Breast epithelium (tissue), 4 donors: ENCODE measurements at regions not wholly inside any gene's neighbourhood (a gene's known extent, or its start where the extent isn't known, plus 50 kb on each side); places are given as distances from the start of the nearest gene placed in this dataset.

ENCODE experiments used
- DNase-seq, 2 donors: peaks; one replicate each; pipeline ENCODE4 v3.0.0-alpha.2; 2019; ENCODE audit warnings: low spot score in 2 of 2
- H3K27ac ChIP-seq, 2 donors: fragments of 200-600 bp; sonication (generic) in 1 of 2; one replicate each; pipeline ENCODE4 v1.5.1; 2016 to 2019; ENCODE audit warnings: mild to moderate bottlenecking in 1 of 2
- H3K27me3 ChIP-seq, 2 donors: fragments of 200-600 bp; sonication (generic) in 1 of 2; one replicate each; pipeline versions ENCODE4 v1.5.1 to v1.6.0; 2017 to 2019; ENCODE audit warnings: control low read depth in 1 of 2, mild to moderate bottlenecking in 1 of 2
- H3K36me3 ChIP-seq: fragments of 200-600 bp; one replicate; pipeline ENCODE4 v1.5.1; 2019
- H3K4me1 ChIP-seq, 2 donors: fragments of 200-600 bp; sonication (generic); one replicate each; pipeline ENCODE4 v1.5.1; 2016 to 2019; ENCODE audit warnings: control low read depth in 1 of 2
- H3K4me3 ChIP-seq, 3 donors: fragments of 200-600 bp; sonication (generic); 1 replicate in 2 of 3; 2 replicates in 1 of 3; pipeline ENCODE4 v1.5.1; 2016 to 2019; ENCODE audit warnings: mild to moderate bottlenecking in 3 of 3, moderate library complexity in 2 of 3
- H3K9me3 ChIP-seq, 2 donors: fragments of 200-600 bp; sonication (generic) in 1 of 2; one replicate each; pipeline ENCODE4 v1.5.1; 2016 to 2019; ENCODE audit warnings: control low read depth in 1 of 2
- POLR2A ChIP-seq: fragments of 450-650 bp; IDR thresholded peaks from one replicate; pipeline ENCODE4 v1.6.1; 2016; ENCODE audit warnings: antibody characterized with exemption, mild to moderate bottlenecking, moderate library complexity
- POLR2AphosphoS5 ChIP-seq, 3 donors: sonication (generic); formaldehyde crosslinking; IDR thresholded peaks; one replicate each; pipeline ENCODE4 v1.6.1; 2017; ENCODE audit warnings: antibody characterized with exemption in 3 of 3
- intact Hi-C: fragments of 100-400 bp; cut with DNase I; formaldehyde crosslinking; loops from one replicate; pipeline ENCODE4 v1.15.1; 2023; ENCODE audit warnings: low total_unique reads
- TF ChIP-seq, protein P1 (sequence below), 3 donors: fragments of 450-650 bp; IDR thresholded peaks; one replicate each; pipeline ENCODE4 v1.5.1; 2016 to 2017; ENCODE audit warnings: antibody characterized with exemption in 3 of 3, mild to moderate bottlenecking in 3 of 3, moderate library complexity in 3 of 3

DNA sequence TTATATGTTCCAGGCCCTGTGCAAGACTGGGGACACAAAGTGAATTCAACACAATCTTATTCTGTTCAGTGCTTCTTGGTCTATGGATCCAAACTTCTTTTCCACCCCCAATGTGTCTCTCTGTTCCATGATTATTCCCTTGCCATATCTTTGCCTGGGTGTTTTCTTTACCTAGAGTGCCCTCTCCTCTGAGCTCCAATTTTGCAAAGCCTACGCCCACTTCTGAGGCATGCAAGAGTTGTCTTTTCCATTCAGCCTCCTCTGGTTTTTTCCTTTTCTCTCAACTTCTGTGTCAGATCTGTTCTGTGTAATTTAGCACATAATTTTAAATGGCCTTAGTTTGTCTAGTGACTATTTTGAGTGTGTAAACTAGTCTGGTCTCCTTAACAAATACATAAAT is 72.8 kb upstream of the PLCL2 start:
- Histone ChIP-seq H3K27ac (no peak overlapping the region), H3K9me3 (no peaks in the 10 kb centered on the region), H3K27me3 (no peaks in the 10 kb centered on the region), H3K4me3 (no peak overlapping the region), H3K4me1 (no peaks in the 10 kb centered on the region), H3K36me3 (no peaks in the 10 kb centered on the region)
- DNase-seq: no peak
- intact Hi-C loops: no loop called here
- no peak for TF ChIP-seq POLR2AphosphoS5 (IDR thresholded peaks at IDR 0.05)
- TF ChIP-seq, protein P1, sequence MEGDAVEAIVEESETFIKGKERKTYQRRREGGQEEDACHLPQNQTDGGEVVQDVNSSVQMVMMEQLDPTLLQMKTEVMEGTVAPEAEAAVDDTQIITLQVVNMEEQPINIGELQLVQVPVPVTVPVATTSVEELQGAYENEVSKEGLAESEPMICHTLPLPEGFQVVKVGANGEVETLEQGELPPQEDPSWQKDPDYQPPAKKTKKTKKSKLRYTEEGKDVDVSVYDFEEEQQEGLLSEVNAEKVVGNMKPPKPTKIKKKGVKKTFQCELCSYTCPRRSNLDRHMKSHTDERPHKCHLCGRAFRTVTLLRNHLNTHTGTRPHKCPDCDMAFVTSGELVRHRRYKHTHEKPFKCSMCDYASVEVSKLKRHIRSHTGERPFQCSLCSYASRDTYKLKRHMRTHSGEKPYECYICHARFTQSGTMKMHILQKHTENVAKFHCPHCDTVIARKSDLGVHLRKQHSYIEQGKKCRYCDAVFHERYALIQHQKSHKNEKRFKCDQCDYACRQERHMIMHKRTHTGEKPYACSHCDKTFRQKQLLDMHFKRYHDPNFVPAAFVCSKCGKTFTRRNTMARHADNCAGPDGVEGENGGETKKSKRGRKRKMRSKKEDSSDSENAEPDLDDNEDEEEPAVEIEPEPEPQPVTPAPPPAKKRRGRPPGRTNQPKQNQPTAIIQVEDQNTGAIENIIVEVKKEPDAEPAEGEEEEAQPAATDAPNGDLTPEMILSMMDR (IDR thresholded peaks at IDR 0.05): no peak
- TF ChIP-seq POLR2A: no peak

DNA sequence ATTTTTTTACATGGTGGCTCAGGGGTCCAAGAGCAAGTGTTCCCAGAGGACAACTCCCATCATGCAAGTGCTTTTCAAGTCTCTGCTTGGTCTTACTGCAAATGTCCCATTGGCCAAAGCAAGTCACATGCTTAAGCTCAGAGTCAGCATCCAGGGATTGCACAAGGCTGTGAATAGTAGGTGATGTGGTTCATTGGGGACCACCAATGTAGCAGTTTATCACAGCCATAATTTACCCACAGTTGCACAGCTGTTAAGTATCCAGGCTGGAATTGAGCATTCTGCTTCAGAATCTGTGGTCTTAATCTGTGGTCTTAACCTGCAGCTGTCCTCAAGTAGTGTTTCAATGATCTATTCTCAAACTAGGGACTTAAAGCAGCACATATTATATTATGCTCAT is 71.4 kb upstream of the PLCL2 start:
- H3K27me3 ChIP-seq: no peaks in the 10 kb centered on the region
- H3K4me3 ChIP-seq: no peak overlapping the region
- no peaks in the 10 kb centered on the region for H3K36me3 ChIP-seq
- no peak overlapping the region for H3K27ac ChIP-seq
- TF ChIP-seq, protein P1 (IDR thresholded peaks at IDR 0.05): no peak
- TF ChIP-seq POLR2AphosphoS5 (IDR thresholded peaks at IDR 0.05) (no peak), POLR2A (no peak)
- DNase-seq: no peak
- H3K4me1 ChIP-seq: no peaks in the 10 kb centered on the region
- intact Hi-C loops: no loop called here
- H3K9me3 ChIP-seq: no peaks in the 10 kb centered on the region

DNA sequence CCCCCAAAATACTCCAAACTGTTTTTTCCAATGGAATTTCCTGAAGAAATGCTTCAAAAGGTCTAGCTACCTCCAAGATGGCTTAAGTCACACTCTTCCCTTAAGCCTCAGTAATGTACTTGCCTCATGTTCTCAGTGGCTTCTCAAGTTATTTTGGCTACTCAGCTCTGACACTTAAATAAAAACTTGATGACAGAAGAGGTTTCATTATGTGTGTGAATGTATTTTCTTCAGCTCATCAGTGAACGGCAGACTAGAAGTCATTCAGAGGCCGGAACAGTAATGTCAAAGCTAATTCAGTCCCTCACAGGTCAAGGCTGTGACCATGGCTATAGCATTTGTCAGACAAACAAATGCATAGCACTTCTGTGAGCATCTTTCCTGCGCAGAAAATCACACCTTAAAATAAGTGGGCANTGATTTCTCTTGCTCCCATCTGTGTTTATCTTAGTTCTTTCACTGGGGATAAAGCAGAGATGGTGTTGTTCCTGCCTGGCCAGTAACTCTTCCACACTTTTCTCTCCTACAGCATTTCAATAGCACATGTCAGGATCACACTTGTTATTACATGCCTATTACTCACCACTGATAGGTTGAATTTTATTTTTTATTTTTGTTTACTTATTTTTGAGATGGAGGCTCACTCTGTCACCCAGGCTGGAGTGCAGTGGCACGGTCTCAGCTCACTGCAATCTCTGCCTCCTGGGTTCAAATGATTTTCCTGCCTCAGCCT is 68.5 kb upstream of the PLCL2 start:
- H3K36me3 ChIP-seq: no peaks in the 10 kb centered on the region
- no peaks in the 10 kb centered on the region for H3K4me1 ChIP-seq
- H3K27me3 ChIP-seq: no peaks in the 10 kb centered on the region
- DNase-seq: no peak
- no peaks in the 10 kb centered on the region for H3K9me3 ChIP-seq
- TF ChIP-seq POLR2AphosphoS5 (IDR thresholded peaks at IDR 0.05): no peak
- TF ChIP-seq, protein P1 (IDR thresholded peaks at IDR 0.05): no peak
- no peak for TF ChIP-seq POLR2A
- no peak overlapping the region for H3K4me3 ChIP-seq
- intact Hi-C loops: no loop called here
- H3K27ac ChIP-seq: no peak overlapping the region

DNA sequence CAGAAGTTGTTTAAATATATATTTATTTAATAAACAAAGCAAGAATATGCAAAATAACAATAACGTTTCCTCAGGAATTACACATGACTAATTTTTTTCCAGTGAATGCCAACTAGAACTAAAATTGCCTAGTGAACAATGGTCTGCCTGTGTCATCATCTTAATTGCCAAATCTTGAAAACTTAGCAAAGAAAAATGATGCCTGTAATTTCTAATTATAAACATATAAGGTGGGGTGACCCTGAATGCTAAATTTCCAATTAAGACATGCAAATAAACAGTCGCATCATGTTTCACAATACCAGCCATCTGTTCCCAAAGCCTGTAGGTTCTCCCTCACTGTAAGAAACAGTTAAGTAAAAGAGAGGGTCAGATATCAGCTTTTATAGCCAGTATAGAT is 67.6 kb upstream of the PLCL2 start:
- no peak overlapping the region for H3K27ac ChIP-seq
- no peaks in the 10 kb centered on the region for H3K27me3 ChIP-seq
- H3K4me1 ChIP-seq: no peaks in the 10 kb centered on the region
- H3K4me3 ChIP-seq: no peak overlapping the region
- intact Hi-C loops: no loop called here
- H3K9me3 ChIP-seq: no peaks in the 10 kb centered on the region
- TF ChIP-seq, protein P1 (IDR thresholded peaks at IDR 0.05): no peak
- TF ChIP-seq POLR2AphosphoS5 (IDR thresholded peaks at IDR 0.05) (no peak), POLR2A (no peak)
- DNase-seq: no peak
- no peaks in the 10 kb centered on the region for H3K36me3 ChIP-seq

DNA sequence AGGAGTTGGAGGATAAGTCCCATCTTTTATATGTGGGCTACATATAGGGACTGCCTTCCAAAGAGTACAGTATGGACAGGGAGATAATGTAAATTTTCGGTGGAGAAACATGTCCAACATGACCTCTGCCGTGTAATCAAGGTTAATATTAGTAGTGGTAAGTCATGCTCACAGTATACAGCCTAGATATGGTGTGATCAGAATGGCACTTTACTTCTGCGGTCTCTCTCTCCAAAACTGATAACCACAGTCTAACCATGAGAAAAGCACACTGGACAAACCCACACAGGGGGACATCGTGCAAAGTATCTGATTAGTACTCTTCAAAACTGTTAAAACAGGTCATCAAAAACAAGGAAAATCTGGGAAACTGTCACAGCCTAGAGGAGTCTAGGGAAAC is 66.6 kb upstream of the PLCL2 start:
- Histone ChIP-seq H3K27ac (no peak overlapping the region), H3K4me3 (no peak overlapping the region), H3K4me1 (no peaks in the 10 kb centered on the region), H3K9me3 (no peaks in the 10 kb centered on the region), H3K36me3 (no peaks in the 10 kb centered on the region), H3K27me3 (no peaks in the 10 kb centered on the region)
- intact Hi-C loops: no loop called here
- TF ChIP-seq POLR2A (no peak), POLR2AphosphoS5 (IDR thresholded peaks at IDR 0.05) (no peak)
- TF ChIP-seq, protein P1 (IDR thresholded peaks at IDR 0.05): no peak
- DNase-seq: no peak
